ENCODE measurements at regions not wholly inside any gene's neighbourhood (a gene's known extent, or its start where the extent isn't known, plus 50 kb on each side); places are given as distances from the start of the nearest gene placed in this dataset.
A peak's percentile ranks its signal among the peaks of the same experiment; 100 is the strongest.

DNA sequence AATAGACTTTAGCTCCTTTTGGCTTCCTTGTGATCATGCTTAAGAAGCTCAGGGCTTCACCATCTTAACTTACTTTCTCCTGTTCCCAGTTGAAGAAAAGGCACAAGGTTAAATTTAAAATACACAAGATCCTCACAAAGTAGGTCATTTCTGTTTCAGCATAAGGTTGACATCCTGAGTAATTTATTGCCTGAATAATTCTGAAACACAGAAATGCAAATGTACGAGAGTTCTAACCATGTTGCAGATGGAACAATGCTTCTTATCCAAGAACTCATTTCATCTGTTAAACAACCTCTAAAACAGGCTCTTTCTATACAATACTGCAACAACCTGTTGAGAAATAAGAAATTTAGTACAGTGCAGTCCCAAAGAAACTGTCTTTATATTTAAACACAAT, 395.2 kb downstream of the BCL11A start:
- no peak for DNase-seq (ENCODE audit: low spot score)

DNA sequence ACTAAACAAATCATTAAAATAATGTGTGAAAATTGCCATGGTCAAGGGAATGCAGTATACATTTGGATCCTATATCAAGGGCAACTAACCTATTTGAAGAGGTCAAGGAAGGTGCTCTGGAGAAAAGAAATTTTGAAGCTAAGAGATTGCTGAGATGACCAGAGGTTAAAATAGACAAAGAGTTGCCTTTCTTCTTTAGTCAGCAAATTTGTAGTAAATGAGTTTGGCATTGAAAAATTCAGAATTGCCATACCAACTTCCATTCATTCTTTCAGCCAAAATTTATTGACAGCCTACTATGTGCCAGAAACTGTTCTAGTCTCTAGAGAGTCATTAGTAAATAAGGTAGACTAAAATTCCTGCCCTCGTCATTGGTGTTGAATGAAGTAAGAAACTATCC, 396.2 kb downstream of the BCL11A start:
- DNase-seq (ENCODE audit: low spot score), result no peak

DNA sequence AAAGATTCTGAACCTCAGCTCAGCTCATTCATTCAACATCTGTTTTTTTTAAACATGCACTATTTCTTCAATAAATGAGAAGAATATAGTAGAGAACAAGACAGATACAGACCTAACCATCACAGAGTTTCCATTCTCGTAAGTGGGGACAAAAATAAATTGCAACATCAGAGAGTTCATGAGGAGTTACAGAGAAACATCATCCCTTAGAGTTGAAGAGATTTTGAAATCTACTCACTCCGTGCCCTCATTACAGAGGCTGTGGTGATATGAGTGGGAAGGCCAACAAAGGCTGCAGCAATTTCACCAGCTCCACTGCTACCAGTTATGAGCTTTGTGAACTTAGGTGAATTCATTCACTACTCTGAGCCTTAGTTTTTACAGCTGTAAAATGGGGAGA, 399.3 kb downstream of the BCL11A start:
- DNase-seq (ENCODE audit: low spot score), result no peak

DNA sequence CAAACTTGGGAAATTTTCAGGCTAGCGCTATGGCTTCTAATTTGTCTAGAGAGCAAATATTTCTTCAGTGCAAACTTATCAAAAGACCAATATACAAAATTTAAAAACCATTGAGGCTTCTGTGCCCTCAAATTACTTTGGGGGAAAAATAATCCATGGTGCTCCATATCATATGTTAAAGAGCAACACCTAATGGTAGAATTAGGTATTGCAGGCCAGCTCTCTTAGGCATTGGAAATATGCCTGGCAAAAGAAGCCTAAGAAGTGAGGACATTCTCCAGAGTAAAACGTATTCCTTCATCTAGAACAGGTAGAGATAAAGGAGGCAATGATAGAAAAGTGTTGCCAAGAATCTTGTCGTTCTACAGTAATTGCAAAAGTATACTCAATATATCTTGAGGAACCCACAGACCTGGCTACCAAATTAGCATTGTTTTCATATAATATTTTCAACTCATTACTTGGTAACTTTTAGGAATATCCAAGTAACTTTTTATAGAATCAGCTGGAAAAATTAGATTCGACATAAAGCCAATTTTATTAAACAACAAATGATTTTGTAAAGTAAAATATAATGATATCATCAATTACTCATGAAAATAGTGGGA, 401.1 kb downstream of the BCL11A start:
- DNase-seq (ENCODE audit: low spot score), result peak; percentile 32

DNA sequence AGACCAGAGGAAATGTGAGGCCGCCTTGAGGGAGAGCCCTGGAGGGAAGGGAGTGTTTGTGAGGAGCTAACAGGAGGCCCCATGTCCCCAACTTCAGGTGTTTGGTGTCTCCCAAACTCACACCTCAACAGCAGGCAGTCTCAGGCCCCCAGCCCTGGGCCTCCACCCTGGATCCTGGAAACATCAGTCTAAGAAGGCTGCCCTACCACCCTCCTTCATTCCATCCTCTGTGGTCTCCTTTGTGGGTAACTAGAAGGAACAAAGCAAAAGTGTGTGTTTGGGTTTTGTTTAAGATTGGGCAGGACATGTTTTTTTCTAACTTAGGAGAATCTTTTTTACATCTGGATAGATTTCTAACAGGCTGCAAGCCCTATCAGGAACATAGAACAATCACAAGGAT, 404.3 kb downstream of the BCL11A start:
- no peak for DNase-seq (ENCODE audit: low spot score)

DNA sequence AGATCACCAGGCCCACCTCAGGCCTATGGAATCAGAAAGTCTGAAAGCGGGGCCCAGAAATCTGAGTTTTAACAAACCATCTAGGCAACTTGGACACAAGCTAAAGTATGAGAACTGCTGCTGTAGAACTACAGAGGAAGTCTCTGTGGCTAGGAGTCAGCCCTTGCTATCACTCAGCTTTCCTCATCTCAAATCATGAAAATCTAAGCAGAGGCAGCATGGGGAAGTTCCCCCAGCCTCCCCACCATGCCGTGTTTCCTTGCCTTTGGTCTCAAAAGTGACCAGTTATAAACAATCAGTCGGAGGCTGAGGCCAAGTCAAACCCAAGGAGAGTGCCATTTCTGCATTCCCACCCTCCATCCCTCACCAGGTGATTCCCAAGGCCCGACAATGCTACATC, 404.7 kb downstream of the BCL11A start:
- DNase-seq (ENCODE audit: low spot score), result no peak

DNA sequence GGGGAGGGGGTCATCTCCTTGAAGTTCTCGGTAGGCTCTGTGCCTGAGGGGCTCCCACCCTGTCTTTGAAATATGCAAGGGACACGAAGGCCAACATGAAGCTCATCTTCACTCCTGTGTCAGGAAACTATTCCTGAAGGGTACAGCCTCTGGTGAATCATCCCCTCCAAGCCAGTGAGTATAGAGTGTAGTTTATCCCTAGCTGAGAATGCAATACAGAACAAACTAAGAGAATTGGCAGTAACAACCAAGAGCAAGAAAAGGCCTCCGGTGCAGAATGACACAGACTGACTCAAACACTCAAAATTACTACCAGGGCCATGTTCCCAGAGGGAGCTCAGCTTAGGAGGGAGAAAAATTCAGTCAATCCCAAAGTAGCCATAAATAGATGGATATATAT, 413.3 kb downstream of the BCL11A start:
- no peak for DNase-seq (ENCODE audit: low spot score)

DNA sequence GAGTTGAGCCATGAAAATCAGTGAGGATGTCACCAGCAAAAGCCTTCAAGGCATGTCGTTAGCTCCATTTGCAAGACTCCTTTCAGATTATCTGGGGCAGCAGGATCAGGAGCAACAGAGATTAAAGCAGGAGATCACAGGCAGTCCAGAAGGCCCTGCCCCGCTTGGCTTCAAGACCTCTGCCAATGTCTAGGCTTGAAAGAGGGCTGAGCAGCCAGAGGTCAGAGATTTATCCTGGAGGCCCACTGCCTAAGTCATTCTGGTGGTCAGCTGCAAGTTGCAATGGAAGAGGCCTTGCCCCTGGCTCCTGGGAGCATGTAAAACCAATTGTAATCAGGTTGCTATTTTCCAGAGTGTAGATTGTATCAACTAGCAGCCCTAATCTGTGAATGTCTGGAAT, 416.5 kb downstream of the BCL11A start:
- no peak for DNase-seq (ENCODE audit: low spot score)

DNA sequence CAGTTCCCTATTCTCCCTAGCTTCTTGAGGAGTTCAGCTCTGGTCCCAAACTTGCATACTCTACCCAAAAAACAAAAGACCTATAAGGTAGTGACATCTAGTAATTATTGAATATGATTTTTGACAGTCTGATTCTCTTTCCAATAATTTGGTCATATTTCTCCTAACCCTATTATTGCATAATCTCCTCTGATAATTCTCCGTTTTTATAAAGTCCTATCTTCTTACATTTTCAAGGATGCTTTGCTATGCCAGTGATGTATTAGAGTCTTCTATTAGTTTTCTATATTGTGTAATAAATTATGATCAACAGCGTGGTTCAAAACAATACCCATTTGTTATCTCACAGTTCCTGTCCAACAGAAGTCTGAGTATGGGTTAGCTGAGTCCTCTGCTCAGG, 426.3 kb downstream of the BCL11A start:
- no peak for DNase-seq (ENCODE audit: low spot score)

DNA sequence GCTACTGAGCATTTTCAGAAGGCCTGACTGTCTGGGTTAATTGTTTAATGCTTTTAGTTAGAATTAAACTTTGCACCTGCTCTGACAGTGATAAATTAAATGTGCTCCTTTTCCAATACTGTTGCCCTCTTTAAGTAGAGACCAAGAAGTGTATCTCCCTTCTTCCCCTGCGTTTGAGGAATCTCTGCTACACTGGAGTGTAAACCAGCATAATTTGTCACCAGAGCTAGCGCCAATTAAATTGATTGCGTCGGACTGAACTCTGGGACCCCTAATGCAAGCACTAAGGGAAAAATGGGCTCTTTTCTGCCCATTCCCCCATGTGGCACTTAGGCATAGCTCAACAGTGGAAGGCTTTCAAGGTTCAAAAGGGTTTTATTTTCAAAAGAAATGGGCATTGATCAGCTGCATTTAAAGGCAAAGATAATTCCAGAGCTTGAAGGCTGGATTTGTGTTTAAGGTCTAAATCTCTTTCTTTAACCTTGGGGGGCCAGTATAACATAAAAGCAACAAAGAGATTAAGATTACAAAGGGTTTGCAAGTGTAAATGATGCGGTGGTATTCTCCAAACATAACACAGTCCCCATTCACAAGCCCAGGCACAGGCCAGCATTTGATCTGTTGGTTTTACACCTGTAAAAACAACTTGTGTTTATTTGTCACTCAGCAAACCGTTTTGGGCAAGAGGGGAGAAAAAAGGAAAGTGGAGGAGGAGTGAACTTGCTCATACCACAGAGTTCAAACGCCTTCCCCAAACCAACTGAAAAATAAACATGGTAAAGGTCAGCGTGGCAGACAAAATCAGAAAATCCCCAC, 427.6 kb downstream of the BCL11A start:
- DNase-seq (ENCODE audit: low spot score), result no peak

DNA sequence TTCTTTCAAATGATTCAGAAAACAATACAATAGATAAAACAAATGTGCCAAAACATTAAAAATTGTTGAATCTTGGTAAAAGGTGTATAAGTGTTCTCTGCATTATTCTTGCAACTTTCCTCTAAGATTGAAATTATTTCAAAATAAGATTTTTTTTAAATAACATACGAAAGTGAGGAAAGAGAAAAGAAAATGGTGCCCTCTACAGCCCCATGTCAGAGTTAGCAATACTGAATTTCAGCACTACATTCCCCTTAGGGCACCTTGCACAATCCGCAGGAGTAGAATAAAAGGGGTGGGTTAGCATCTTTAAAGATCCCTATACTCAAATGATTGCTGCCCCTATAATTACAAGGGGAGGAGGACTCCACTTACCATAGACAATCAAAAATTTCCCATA, 433.7 kb downstream of the BCL11A start:
- DNase-seq (ENCODE audit: low spot score), result no peak

DNA sequence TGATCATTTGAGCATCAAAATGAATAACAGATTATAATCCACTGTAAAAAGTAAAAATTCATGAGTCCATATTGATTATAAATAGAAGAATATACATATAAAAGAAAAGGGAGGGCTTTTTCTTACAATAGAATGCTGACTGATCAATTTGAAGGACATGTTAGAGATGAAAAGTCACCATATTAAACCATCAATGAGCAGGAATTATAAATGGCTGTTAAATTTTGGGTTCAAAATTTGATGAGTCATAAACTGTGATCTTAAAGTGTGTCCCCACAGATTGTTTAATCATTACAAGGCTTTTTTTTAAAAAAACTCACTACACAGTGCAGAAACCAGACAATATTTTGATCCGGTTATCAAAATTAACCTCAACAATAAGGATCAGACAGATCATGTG, 434.5 kb downstream of the BCL11A start:
- DNase-seq (ENCODE audit: low spot score), result no peak

DNA sequence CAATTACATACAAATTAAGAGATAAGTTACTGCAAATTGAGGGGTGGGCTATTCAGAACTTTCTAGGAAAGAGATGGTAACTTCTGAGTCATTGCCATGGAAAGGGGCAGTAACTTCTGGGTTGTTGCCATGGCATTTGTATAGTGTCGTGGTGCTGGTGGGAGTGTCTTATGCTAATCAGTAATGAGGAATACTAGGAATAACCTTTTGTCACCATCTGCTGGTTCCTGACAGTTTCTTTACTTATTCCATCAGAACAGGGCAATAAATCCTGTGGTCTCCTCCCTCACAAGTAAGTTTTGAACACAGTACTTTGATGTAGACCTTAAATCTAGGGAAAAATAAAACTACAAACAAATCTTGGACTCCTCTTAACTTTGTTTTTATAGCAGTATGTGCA, 435.4 kb downstream of the BCL11A start:
- DNase-seq (ENCODE audit: low spot score), result no peak

DNA sequence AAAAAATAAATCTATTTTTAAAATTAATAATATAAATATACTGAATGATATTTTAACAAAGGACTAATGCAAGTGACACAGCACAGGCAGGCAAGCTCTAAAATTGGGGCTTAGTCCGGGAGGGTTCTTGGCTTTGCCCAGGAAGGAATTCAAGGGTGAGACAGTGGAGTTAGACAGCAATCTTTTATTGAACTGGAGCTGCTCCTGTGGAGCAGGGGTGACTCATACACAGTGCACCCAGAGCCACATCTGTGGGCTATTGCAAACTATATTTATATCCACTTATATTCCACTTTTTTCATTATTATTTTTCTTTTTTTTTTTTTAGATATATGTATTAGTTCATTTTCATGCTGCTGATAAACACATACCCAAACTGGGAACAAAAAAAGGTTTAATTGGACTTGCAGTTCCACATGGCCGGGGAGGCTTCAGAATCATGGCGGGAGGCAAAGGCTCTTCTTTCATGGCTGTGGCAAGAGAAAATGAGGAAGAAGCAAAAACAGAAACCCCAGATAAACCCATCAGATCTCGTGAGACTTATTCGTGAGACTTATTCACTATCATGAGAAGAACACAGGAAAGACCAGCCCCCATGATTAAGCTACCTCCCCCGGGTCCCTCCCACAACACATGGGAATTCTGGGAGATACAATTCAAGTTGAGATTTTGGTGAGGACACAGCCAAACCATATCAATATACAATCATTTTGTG, 437.1 kb downstream of the BCL11A start:
- no peak for DNase-seq (ENCODE audit: low spot score)

DNA sequence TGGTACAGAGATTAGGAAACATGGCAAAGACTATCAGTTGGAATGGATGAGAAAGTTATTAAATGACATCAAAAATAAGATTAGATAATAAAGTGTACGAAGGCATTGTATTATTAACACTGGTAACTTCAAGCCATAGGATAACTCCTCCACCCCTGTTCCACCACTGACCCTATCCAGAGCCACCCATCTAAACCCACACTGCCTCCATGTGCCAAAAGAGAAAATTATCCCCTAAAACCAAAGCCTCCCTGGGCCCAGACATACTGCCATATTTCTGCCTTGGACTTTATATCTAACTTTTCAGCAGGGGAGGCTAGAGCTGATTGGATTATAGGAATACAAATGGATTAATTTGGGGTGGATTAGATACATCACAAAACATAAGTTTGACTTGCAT, 443.7 kb downstream of the BCL11A start:
- no peak for DNase-seq (ENCODE audit: low spot score)

DNA sequence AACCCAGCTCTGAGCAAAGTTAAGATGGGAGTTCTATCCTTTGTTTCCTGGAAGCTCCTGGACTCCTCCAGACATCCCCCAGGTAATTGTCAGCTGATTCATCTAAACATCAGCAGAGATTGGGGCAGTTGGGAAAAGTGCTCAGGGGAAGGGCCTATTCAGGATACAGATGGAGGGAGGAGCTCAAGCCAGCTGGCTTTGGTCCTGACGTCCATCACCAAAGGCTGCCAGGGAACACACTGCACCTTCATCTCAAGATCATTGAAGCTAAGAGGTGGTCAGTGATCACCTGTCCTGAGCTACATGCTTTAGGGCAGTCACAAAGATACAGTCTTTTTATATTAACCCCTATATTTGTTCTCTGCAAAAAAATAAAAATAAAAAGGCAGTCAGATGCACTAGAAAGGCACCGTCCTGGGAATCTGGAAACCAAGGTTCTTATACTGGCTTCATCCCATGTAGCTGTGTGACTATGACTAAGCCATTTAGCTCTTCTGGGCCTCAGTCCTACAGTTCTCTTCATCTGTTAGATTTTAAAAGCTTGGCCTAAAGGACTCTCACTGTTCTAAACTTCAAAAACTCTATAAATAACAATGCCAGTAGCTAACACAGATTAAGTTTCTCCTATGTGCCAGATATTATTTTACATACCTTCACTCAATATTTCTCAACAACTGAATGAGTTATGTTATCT, 446.5 kb downstream of the BCL11A start:
- DNase-seq (ENCODE audit: low spot score), result no peak

DNA sequence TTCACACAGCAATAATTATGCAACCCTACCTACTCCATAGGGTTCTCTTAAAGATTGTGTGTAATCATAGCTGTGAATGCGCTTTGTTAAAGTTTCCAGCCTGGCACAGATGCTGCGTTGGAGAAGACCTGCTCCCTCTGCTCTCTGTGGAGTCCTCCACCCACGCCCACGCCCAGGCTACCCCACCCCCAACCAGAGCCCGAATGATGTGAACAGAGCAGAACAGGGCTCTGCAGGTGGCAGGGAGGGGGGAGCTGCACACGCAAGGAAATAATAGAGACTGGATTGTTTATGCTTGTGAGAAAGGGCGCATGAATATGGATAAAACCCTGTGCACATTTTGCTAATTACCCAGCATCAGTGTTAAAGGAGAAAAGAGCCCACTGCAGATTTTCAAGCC, 447.5 kb downstream of the BCL11A start:
- no peak for DNase-seq (ENCODE audit: low spot score)

DNA sequence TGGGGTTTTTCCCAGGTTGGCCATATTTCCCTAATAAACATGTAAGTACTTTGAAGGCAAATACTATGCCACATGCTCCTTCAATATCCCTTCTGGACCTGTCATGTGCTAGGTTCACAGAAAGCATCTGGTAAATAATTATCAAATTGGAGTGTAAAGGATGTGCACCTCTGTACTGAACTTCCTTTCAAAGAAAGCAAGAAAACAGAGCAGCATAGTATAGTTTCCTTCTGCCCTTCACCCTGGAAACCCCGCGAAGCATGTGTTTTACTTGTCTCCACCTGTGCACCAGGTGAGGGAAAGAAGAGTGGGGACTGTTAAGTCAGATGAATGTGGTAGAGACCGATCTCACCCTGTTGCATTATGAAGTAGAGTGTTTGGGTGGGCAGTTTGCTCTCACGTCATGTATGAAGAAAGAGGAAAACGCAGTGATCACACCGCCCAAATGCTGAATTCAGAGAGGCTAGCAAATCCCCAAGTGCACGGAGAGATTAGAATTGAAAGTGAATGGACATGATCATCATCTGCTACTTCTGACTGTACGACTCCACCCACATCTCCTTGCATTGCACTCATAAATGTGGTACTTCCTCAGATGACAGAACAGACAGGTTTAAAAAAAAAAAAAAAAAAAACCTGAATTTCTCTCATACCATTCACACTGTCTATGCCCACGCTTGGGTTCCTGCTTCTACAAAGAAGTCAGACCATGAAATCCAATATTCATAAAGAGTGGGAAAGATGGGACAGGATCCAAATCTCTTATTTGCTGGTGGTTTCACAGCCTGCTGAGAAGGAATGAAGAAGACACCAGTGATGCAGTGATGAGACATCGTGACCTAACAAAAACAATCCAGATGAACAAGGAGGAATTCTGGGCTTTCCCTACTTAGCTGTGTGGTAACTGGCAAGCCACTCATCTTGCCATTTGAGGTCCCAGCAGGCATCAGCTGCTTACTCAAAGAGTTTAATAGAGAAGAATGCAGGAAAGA, 448.6 kb downstream of the BCL11A start:
- no peak for DNase-seq (ENCODE audit: low spot score)

DNA sequence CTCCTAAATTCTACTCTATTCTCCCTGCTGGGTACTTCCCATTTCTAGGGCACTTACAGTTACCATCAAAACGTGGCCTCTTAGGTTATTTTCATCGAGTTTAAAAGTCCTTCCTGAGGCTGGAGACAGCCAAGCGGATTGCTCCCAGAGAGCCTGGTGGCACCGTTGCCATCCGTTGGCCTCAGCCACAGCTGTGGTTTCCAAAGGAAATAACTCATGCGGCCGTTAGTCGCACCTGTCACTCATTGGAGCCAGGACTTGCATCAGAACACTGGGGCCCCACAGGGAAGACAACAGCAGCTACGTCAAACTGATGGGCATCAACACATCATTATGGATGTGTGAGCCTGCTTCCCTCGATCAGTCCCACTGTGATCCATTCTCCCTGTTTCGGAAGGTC, 453.4 kb downstream of the BCL11A start:
- DNase-seq (ENCODE audit: low spot score), result no peak

DNA sequence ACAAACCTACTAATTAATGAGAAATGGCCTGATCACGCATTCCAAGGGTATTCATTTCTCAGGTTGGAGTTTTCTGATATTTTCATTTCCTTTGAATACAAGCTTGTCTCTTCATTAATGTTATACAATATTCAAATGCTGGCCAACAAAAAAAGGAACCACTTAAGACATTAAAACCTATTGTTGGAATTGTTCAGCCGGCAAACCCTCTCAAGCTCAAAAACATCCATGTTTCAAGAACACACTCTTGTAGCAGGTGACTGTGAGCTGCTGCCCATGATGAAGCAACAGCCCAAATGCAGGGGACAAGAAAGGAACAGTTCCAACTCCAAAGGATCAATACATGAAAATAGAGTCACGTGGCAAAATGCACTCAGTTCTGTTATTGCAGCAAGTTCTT, 454.5 kb downstream of the BCL11A start:
- DNase-seq (ENCODE audit: low spot score), result no peak

DNA sequence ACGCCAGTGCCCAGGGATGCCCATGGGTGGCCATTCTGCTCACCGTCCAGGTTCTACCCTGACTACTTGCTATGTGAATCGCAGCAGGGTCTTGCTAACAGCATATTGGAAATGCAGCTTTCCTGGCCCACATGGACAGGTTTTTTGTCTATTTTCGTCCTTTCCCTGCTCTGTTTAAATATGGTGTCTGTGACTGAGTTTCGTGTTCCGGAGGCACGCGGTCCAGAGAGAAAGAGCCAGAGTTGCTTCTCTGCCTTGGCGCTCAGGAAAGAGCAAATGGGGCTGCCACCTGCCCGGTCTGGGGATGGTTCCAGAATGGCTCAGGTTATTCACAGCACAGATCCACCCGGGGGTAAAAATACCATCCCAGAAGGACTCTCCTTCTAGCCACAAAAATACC, 456.2 kb downstream of the BCL11A start:
- no peak for DNase-seq (ENCODE audit: low spot score)

DNA sequence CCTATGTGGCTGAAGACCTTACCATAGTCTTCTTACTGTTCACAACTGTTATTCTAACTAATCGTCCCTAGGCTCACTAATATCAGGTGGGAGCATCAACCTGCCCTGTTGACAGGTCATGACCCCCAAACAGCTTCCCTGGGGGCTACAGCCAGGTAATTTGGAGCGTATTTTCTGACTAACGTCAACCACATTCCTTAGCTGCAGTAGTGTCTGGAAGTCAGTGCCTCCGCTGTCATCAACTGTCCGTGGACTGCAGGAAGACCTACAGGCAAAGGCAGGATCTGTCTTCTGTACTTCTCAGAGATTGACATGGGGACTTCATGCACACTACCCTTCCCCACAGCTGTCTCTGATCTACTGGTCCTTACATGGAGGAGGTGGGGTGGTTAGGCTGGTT, 456.9 kb downstream of the BCL11A start:
- DNase-seq (ENCODE audit: low spot score), result no peak

All from iPS-NIHi11 (cell line).